ENCODE measurements at regions not wholly inside any gene's neighbourhood (a gene's known extent, or its start where the extent isn't known, plus 50 kb on each side); places are given as distances from the start of the nearest gene placed in this dataset.

- TF ChIP-seq, protein P1, sequence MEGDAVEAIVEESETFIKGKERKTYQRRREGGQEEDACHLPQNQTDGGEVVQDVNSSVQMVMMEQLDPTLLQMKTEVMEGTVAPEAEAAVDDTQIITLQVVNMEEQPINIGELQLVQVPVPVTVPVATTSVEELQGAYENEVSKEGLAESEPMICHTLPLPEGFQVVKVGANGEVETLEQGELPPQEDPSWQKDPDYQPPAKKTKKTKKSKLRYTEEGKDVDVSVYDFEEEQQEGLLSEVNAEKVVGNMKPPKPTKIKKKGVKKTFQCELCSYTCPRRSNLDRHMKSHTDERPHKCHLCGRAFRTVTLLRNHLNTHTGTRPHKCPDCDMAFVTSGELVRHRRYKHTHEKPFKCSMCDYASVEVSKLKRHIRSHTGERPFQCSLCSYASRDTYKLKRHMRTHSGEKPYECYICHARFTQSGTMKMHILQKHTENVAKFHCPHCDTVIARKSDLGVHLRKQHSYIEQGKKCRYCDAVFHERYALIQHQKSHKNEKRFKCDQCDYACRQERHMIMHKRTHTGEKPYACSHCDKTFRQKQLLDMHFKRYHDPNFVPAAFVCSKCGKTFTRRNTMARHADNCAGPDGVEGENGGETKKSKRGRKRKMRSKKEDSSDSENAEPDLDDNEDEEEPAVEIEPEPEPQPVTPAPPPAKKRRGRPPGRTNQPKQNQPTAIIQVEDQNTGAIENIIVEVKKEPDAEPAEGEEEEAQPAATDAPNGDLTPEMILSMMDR (IDR thresholded peaks at IDR 0.05; ENCODE audit: low read depth, low read length, missing control alignments): no peak
These were observed 97.8 kb upstream of the IGSF10 start for GRCh38 chr3:151558661-151559060.

DNA sequence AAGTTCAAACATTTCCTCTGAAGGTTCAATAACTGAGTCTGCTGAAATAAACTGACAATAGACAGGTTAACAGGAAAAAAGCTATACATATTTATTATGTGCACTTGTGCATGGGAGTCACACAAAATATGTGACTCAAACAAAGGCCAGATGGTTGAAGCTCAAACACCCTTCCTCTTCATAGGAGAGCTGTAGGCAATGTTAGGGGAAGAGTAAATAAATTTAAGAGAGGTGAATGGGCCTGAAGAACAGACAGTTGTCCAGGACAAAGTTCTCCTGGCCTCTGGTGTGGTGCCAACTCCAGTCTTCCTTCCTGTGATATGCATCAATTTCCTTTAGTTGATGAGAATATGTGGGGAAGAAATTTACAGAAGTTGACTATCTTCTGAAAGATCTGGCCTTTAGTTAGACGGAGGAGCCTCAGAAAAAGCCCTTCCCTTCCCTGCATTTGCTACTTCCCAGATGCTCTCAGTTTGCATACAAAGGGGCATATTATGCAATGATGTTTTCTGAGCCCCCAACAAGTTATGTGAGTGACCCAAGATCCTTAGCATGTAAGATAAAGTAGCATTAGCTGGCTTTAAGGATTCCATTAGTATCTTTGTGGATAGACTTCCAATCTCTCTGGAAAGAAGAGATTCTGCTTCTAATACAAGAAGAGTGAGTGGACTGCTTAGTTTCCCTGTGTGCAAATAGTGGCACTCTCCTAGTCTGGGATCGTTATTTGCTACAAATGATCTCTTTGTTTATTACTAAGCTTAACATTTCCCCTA lies 96.4 kb upstream of the IGSF10 start:
- no peak overlapping the region for H3K4me3 ChIP-seq (ENCODE audit: low read depth, low read length)
- no peak for DNase-seq (ENCODE audit: low read depth)
- TF ChIP-seq, protein P1 (IDR thresholded peaks at IDR 0.05; ENCODE audit: low read depth, low read length, missing control alignments): no peak

More at GRCh38 chr3:151558661-151559060, 97.8 kb upstream of the IGSF10 start:
- no peak overlapping the region for H3K4me3 ChIP-seq (ENCODE audit: low read depth, low read length)
- no peak for DNase-seq (ENCODE audit: low read depth)

GRCh38 chr3:151556596-151556995 lies 95.7 kb upstream of the IGSF10 start:
- no peak overlapping the region for H3K4me3 ChIP-seq (ENCODE audit: low read depth, low read length)
- no peak for DNase-seq (ENCODE audit: low read depth)
- TF ChIP-seq, protein P1 (IDR thresholded peaks at IDR 0.05; ENCODE audit: low read depth, low read length, missing control alignments): no peak

GRCh38 chr3:151555523-151555922 lies 94.7 kb upstream of the IGSF10 start:
- no peak for DNase-seq (ENCODE audit: low read depth)
- no peak overlapping the region for H3K4me3 ChIP-seq (ENCODE audit: low read depth, low read length)
- TF ChIP-seq, protein P1 (IDR thresholded peaks at IDR 0.05; ENCODE audit: low read depth, low read length, missing control alignments): no peak

DNA sequence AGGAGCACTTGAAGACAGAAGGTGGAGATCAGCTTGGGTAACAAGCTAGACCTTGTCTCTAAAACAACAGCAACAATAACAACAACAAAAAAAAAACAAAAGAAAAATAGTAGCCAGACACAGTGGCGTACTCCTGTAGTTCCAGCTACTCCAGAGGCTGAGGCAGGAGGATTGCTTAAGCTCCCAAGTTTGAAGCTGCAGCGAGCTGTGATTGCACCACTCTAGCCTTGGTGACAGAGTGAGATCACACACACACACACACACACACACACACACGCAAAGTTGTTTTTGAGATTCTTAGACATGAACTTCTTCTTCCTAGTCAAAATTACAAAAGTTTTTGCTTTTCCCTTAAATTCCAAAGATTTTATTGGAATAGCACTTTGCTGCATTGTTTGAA lies 93.0 kb upstream of the IGSF10 start:
- TF ChIP-seq, protein P1 (IDR thresholded peaks at IDR 0.05; ENCODE audit: low read depth, low read length, missing control alignments): no peak
- H3K4me3 ChIP-seq (ENCODE audit: low read depth, low read length): no peak overlapping the region
- no peak for DNase-seq (ENCODE audit: low read depth)

GRCh38 chr3:151552589-151552988 lies 91.7 kb upstream of the IGSF10 start:
- DNase-seq (ENCODE audit: low read depth): no peak
- TF ChIP-seq, protein P1 (IDR thresholded peaks at IDR 0.05; ENCODE audit: low read depth, low read length, missing control alignments): no peak
- no peak overlapping the region for H3K4me3 ChIP-seq (ENCODE audit: low read depth, low read length)

- TF ChIP-seq, protein P1 (IDR thresholded peaks at IDR 0.05; ENCODE audit: low read depth, low read length, missing control alignments): no peak
- DNase-seq (ENCODE audit: low read depth): no peak
- no peak overlapping the region for H3K4me3 ChIP-seq (ENCODE audit: low read depth, low read length)
These were observed 89.8 kb upstream of the IGSF10 start for GRCh38 chr3:151550642-151551041.

Data from GM12864 (cell line).